AG09309 (cell line): ENCODE measurements at regions not wholly inside any gene's neighbourhood (a gene's known extent, or its start where the extent isn't known, plus 50 kb on each side); places are given as distances from the start of the nearest gene placed in this dataset.
A peak's percentile ranks its signal among the peaks of the same experiment; 100 is the strongest.

ENCODE experiments used
- DNase-seq: peaks from one replicate; pipeline ENCODE4 v3.0.0-alpha.2; 2010; ENCODE audit warnings: low read depth
- H3K4me3 ChIP-seq: 2 replicates; pipeline ENCODE4 v1.5.1; 2011; ENCODE audit warnings: mild to moderate bottlenecking, low read depth, low read length, moderate library complexity; ENCODE audit not compliant: control insufficient read depth
- CTCF ChIP-seq: IDR thresholded peaks from 2 replicates; pipeline ENCODE4 v1.5.1; 2011; ENCODE audit warnings: mild to moderate bottlenecking, low read depth, low read length, inconsistent platforms; ENCODE audit not compliant: insufficient read depth, control insufficient read depth; ENCODE audit errors: missing control alignments

- H3K4me3 ChIP-seq: no peak overlapping the region
- TF ChIP-seq CTCF: no peak
- no peak for DNase-seq
These were observed 598.1 kb upstream of the ADGRL4 start for GRCh38 chr1:79604490-79605198.

GRCh38 chr1:79603843-79604242 lies 597.3 kb upstream of the ADGRL4 start:
- DNase-seq: peak; percentile 29
- TF ChIP-seq CTCF: no peak
- no peak overlapping the region for H3K4me3 ChIP-seq

- no peak for DNase-seq
- no peak for TF ChIP-seq CTCF
- no peak overlapping the region for H3K4me3 ChIP-seq
These were observed 592.7 kb upstream of the ADGRL4 start for GRCh38 chr1:79599257-79599656.

- DNase-seq: no peak
- no peak for TF ChIP-seq CTCF
- no peak overlapping the region for H3K4me3 ChIP-seq
These were observed 589.4 kb upstream of the ADGRL4 start for GRCh38 chr1:79595931-79596330.

GRCh38 chr1:79594121-79594698 lies 587.7 kb upstream of the ADGRL4 start:
- no peak for DNase-seq
- H3K4me3 ChIP-seq: no peak overlapping the region
- TF ChIP-seq CTCF: no peak

- no peak for DNase-seq
- no peak for TF ChIP-seq CTCF
- H3K4me3 ChIP-seq: no peak overlapping the region
These were observed 586.2 kb upstream of the ADGRL4 start for GRCh38 chr1:79592707-79593106.
